ENCODE measurements at regions not wholly inside any gene's neighbourhood (a gene's known extent, or its start where the extent isn't known, plus 50 kb on each side); places are given as distances from the start of the nearest gene placed in this dataset.

DNA sequence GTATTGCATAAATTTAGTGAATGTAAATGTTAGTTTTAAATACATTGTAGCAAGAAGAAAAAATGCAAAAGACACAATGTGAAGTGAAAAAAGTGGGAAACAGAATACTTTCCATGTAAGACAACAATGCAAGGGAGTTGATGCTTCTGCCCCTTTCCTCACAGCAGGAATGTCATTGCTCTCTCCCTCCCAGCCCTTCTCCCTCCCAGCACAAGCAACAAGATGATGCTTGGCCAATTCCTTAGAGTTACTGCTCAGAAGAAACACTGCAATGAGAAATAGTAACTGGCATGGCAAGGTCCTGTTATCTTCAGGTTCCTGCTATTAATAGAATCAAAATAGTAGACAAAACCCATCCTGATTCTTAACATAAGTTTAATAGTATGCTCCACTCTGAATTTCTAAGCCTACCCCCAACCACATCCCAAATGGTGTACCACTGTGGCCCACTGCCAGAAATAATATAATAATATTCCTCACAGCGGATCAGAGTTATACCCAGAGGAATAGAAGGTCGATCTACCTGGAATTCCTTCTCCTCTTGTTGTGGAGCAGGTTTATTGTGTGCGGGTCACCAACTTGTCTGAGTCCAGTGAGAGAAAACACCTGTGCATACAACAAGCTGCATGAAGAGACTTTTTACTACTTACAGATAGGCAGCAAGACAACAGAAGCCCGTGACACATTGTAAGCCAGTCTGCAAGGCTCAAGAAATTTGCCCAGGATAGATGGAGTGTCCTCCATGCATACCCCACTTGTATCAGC is 69.8 kb upstream of the SLC7A11 start:
- peak; percentile 31 for DNase-seq (ENCODE audit: low read depth)
- no peak overlapping the region for H3K4me3 ChIP-seq (replicated peaks; ENCODE audit: low read depth, low read length)

DNA sequence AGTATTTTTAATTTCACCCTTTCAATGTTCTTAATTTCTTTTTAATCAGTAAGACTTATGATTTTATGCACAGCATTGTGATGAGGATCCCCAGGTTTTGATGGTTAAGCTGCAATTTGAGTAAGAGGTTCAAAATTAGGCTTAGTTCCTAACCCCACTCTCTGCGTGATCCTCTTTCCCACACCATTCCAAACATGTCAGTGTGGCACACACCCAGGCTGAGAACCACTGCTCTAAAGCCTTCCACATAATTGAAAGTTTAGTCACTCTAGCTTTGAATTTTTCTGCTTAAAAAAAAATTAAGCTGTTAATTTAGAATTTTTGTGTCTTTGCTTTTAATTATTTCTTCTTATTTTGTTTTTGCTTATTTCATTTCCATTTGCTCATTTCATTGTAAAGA is 68.8 kb upstream of the SLC7A11 start:
- peak; percentile 53 for DNase-seq (ENCODE audit: low read depth)
- H3K4me3 ChIP-seq (replicated peaks; ENCODE audit: low read depth, low read length) = no peak overlapping the region
- TF ChIP-seq, protein P1, sequence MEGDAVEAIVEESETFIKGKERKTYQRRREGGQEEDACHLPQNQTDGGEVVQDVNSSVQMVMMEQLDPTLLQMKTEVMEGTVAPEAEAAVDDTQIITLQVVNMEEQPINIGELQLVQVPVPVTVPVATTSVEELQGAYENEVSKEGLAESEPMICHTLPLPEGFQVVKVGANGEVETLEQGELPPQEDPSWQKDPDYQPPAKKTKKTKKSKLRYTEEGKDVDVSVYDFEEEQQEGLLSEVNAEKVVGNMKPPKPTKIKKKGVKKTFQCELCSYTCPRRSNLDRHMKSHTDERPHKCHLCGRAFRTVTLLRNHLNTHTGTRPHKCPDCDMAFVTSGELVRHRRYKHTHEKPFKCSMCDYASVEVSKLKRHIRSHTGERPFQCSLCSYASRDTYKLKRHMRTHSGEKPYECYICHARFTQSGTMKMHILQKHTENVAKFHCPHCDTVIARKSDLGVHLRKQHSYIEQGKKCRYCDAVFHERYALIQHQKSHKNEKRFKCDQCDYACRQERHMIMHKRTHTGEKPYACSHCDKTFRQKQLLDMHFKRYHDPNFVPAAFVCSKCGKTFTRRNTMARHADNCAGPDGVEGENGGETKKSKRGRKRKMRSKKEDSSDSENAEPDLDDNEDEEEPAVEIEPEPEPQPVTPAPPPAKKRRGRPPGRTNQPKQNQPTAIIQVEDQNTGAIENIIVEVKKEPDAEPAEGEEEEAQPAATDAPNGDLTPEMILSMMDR (IDR thresholded peaks at IDR 0.05; ENCODE audit: low read length, missing control alignments) = no peak

More for the DNA sequence above, 69.8 kb upstream of the SLC7A11 start:
- TF ChIP-seq, protein P1 (IDR thresholded peaks at IDR 0.05; ENCODE audit: low read length, missing control alignments) = no peak

DNA sequence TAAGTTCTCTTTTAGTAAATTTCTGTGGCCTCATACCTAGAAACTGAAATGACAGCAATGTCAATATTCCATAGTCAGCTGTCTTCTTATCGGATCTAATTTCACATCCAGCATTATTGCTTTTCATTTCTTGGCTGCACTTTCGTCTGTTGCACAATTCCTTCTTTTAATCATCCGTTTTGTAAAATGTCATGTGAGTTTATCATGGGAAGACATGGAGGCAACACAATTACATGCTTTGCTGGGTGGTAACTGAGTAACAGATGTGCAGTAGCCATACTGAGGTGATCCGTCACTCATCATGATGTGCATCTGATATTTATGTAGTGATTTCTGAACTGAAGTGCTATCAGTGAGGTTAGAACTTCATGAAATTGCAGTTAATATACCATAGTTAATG is 68.3 kb upstream of the SLC7A11 start:
- no peak overlapping the region for H3K4me3 ChIP-seq (replicated peaks; ENCODE audit: low read depth, low read length)
- TF ChIP-seq, protein P1 (IDR thresholded peaks at IDR 0.05; ENCODE audit: low read length, missing control alignments) = no peak
- DNase-seq (ENCODE audit: low read depth) = peak; percentile 49

DNA sequence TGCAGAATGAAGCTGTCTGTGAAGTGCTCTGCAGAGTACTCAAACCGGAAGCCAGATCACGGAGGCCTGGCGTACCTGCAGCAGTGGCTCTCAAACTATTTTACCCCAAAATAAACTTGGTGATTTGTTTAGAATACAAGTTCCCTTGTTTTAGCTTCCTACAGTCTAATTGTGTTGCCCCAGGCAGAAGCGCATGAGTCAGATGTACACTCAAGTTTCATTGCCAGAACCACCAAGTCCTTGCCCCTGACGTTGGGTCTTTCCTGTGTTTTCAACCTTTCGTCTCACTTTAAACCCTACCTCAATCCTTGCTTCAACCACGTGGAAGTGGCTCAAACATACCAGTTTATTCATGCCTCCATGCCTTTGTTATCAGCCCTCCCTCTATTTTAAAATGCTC is 66.2 kb upstream of the SLC7A11 start:
- no peak overlapping the region for H3K4me3 ChIP-seq (replicated peaks; ENCODE audit: low read depth, low read length)
- TF ChIP-seq, protein P1 (IDR thresholded peaks at IDR 0.05; ENCODE audit: low read length, missing control alignments) = no peak
- DNase-seq (ENCODE audit: low read depth) = peak; percentile 41

DNA sequence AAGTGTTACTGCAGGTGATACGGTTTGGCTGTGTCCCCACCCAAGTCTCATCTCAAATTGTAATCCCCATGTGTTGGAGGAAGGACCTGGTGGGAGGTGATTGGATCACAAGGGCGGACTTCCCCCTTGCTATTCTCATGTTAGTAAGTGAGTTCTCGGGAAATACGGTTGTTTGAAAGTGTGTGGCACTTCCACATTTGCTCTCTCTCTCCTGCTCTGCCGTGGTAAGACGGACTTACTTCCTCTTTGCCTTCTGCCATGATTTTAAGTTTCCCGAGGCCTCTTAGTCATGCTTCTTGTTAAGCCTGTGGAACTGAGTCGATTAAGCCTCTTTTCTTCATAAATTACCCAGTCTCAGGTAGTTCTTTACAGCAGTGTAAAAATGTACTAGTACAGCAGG is 65.2 kb upstream of the SLC7A11 start:
- TF ChIP-seq, protein P1 (IDR thresholded peaks at IDR 0.05; ENCODE audit: low read length, missing control alignments) = no peak
- no peak overlapping the region for H3K4me3 ChIP-seq (replicated peaks; ENCODE audit: low read depth, low read length)
- no peak for DNase-seq (ENCODE audit: low read depth)

DNA sequence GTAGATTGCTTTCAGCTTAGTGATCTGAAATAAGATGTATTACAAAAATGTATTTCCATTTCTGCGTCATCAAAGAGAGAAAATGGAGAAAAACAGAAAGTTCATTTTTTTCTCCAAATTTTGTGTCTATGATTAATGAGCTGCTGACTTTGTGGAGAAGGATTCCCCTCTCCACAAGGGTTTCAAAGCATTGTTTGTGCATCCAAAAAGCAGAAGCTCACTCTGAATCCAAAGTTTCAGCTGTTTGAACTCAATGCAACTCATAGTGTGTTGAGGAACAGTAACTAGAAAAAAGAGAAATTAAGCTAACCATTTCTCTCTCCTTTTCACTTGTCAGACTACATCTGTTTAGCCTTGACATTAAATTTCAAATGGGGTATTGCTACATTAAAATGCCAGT is 62.9 kb upstream of the SLC7A11 start:
- TF ChIP-seq, protein P1 (IDR thresholded peaks at IDR 0.05; ENCODE audit: low read length, missing control alignments) = no peak
- no peak for DNase-seq (ENCODE audit: low read depth)
- H3K4me3 ChIP-seq (replicated peaks; ENCODE audit: low read depth, low read length) = no peak overlapping the region

DNA sequence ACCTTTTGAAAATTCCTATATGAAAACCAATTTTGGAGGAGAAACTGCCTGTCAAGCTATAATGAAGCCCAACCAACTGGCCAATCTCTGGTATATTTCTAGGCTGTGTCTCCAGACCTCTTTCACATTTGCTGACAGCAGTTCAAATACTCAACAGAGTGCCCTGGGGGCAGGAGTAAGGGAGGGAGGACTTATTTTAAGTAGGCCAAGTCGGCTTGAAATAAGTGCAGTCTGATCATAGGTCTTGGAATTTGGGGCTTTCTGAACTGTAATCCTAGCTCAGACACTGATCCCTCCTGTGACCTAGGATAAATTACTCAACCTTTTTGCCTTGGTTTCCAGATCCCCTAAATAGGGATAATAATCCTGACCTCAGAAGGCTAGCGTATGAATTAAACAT is 59.4 kb upstream of the SLC7A11 start:
- no peak for DNase-seq (ENCODE audit: low read depth)
- H3K4me3 ChIP-seq (replicated peaks; ENCODE audit: low read depth, low read length) = no peak overlapping the region
- TF ChIP-seq, protein P1 (IDR thresholded peaks at IDR 0.05; ENCODE audit: low read length, missing control alignments) = no peak

All from fibroblast of pulmonary artery (primary cell).